ENCODE measurements at regions not wholly inside any gene's neighbourhood (a gene's known extent, or its start where the extent isn't known, plus 50 kb on each side); places are given as distances from the start of the nearest gene placed in this dataset.
"Not testable (repeated sequence)": the region's sequence is repeated elsewhere in the genome, so short reads cannot be mapped to it uniquely, and the experiment has no call there.

DNA sequence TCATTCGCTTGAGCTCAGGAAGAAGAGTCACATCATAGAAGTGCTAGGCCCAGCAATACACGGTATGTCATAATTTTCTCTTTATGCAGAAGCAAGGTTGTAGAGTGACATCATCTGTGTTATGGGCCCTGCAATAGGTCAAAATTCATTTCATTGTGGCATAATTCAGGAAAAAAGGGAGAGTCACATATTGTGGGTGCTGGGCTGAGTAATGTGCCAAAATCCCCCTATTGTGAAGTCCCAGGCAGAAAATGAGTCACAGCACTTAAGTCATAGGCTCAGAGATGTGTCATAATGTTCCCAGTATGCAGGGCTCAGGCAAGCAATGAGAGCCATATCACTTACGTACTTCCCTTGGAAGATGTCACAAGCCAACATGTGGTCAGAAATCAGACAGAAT, 1092.6 kb upstream of the AMELY start:
- intact Hi-C loops (cut with DNase I; ENCODE audit: low total_unique reads), result no loop called here
- Histone ChIP-seq H3K9me3 (peaks cover 0 to 3% (median 0%) of the 10 kb centered on the region in 8 donors), H3K4me3 (no peak overlapping the region), H3K4me1 (no peaks in the 10 kb centered on the region), H3K27ac (no peak overlapping the region), H3K27me3 (replicated peaks in 1 of 7) (no peaks in the 10 kb centered on the region), H3K36me3 (no peaks in the 10 kb centered on the region)
- TF ChIP-seq POLR2AphosphoS5 (IDR thresholded peaks at IDR 0.05), result no peak
- no peak for DNase-seq
- 74 to 84% (median 84%) methylated on average over 2 to 3 of the region's 3 CpGs; no CpG with 5 or more reads in 2 of the 5 donors for WGBS, 5 donors

- intact Hi-C loops (cut with DNase I; ENCODE audit: low total_unique reads), result no loop called here
- H3K27me3 ChIP-seq (replicated peaks in 1 of 7), result no peaks in the 10 kb centered on the region
- no peak for DNase-seq
- H3K9me3 ChIP-seq, result peaks cover 0 to 5% (median 0%) of the 10 kb centered on the region in 8 donors
- H3K27ac ChIP-seq, result no peak overlapping the region
- no peak overlapping the region for H3K4me3 ChIP-seq
- 31 to 43% (median 39%) methylated on average over 2 of the region's 2 CpGs; no CpG with 5 or more reads in 2 of the 5 donors for WGBS, 5 donors
- H3K36me3 ChIP-seq, result no peaks in the 10 kb centered on the region
- no peaks in the 10 kb centered on the region for H3K4me1 ChIP-seq
- no peak for TF ChIP-seq CTCF (IDR thresholded peaks at IDR 0.05 in 8 of 11, conservative IDR thresholded peaks at IDR 0.05 in 3 of 11)
- no peak for TF ChIP-seq POLR2A (IDR thresholded peaks at IDR 0.05)
- no peak for TF ChIP-seq POLR2AphosphoS5 (IDR thresholded peaks at IDR 0.05)
Measured at GRCh38 chrY:7996726-7997125, 1085.2 kb upstream of the AMELY start.

DNA sequence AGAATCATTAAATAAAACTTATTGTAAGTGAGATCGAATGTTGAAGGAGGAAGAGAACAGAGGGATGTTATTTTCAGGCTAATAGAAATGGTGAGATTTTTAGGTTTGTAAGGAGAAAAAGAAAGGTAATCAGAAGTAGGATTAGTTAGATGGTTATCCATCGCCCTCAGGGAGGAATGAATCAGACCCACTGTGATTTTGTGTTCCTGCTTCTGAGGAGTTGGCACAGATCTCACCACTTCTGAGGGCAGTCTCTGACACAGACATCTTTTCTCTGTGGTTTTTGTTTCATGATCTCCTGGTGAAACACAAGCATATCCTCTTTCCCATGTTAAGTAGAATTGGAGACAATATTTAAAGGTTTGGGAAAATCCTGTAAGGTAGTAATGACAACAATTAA, 1083.2 kb upstream of the AMELY start:
- DNase-seq; H3K36me3 ChIP-seq; H3K27ac ChIP-seq; intact Hi-C loops (cut with DNase I; ENCODE audit: low total_unique reads); H3K27me3 ChIP-seq (replicated peaks in 1 of 7); H3K4me1 ChIP-seq; H3K4me3 ChIP-seq; H3K9me3 ChIP-seq: not testable (repeated sequence)
- WGBS, 5 donors, result 77 to 96% (median 78%) methylated on average over 2 of the region's 2 CpGs; no CpG with 5 or more reads in 2 of the 5 donors

DNA sequence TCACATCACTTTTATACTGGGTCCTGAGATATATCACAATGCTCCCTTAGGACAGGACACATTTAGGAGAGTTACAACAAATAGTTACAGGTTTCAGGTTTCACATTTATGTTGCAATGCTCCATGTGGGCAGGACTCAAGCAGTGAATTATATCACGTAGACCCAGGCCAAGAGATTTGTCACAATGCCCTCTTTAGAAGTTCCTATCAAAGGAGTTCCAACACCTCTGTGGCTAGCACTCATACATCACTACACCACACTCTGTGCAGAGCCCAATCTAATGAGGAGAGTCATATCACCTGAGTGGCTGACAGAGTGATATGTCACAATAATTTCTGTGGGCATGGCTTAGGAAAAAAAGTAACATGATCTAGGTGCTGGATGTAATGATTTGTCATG, 1068.2 kb upstream of the AMELY start:
- no peaks in the 10 kb centered on the region for H3K27me3 ChIP-seq (replicated peaks in 1 of 7)
- H3K4me1 ChIP-seq, result no peaks in the 10 kb centered on the region
- H3K36me3 ChIP-seq, result no peaks in the 10 kb centered on the region
- 67 to 73% (median 71%) methylated on average over 1 of the region's 1 CpG; no CpG with 5 or more reads in 2 of the 5 donors for WGBS, 5 donors
- no peak for DNase-seq
- no peak overlapping the region for H3K4me3 ChIP-seq
- no peaks in the 10 kb centered on the region for H3K9me3 ChIP-seq
- H3K27ac ChIP-seq, result no peak overlapping the region
- TF ChIP-seq POLR2A (IDR thresholded peaks at IDR 0.05) (no peak), CTCF (IDR thresholded peaks at IDR 0.05 in 8 of 11, conservative IDR thresholded peaks at IDR 0.05 in 3 of 11) (no peak), POLR2AphosphoS5 (IDR thresholded peaks at IDR 0.05) (no peak)
- intact Hi-C loops (cut with DNase I; ENCODE audit: low total_unique reads), result no loop called here

GRCh38 chrY:7977301-7977700, 1065.7 kb upstream of the AMELY start:
- Histone ChIP-seq H3K9me3 (no peaks in the 10 kb centered on the region), H3K27me3 (replicated peaks in 1 of 7) (no peaks in the 10 kb centered on the region)
- intact Hi-C loops (cut with DNase I; ENCODE audit: low total_unique reads), result no loop called here

More at GRCh38 chrY:7977301-7977700, 1065.7 kb upstream of the AMELY start:
- H3K4me3 ChIP-seq, result no peak overlapping the region
- WGBS, 5 donors, result 69 to 80% methylated on average over 1 of the region's 1 CpG; no CpG with 5 or more reads in 3 of the 5 donors
- no peaks in the 10 kb centered on the region for H3K4me1 ChIP-seq
- TF ChIP-seq POLR2AphosphoS5 (IDR thresholded peaks at IDR 0.05) (no peak), POLR2A (IDR thresholded peaks at IDR 0.05) (no peak), CTCF (IDR thresholded peaks at IDR 0.05 in 8 of 11, conservative IDR thresholded peaks at IDR 0.05 in 3 of 11) (no peak)
- DNase-seq, result no peak
- no peaks in the 10 kb centered on the region for H3K36me3 ChIP-seq
- no peak overlapping the region for H3K27ac ChIP-seq
